Mesenchymal stem cell (in vitro differentiated cells and primary cell): ENCODE measurements at regions not wholly inside any gene's neighbourhood (a gene's known extent, or its start where the extent isn't known, plus 50 kb on each side); places are given as distances from the start of the nearest gene placed in this dataset.

ENCODE experiments used
- DNase-seq: peaks from one replicate; pipeline ENCODE4 v3.0.0-alpha.2; 2013
- H2AFZ ChIP-seq: one replicate; pipeline ENCODE4 v1.6.1; 2013; ENCODE audit warnings: low read depth, mild to moderate bottlenecking, control low read depth, inconsistent platforms, low read length, moderate library complexity
- H2AK5ac ChIP-seq: 2 replicates; pipeline ENCODE4 v1.6.1; 2013; ENCODE audit warnings: low read length, moderate library complexity, mild to moderate bottlenecking, inconsistent platforms; ENCODE audit not compliant: severe bottlenecking
- H2BK120ac ChIP-seq: one replicate; pipeline ENCODE4 v1.6.1; 2013; ENCODE audit warnings: low read depth, mild to moderate bottlenecking, inconsistent platforms, low read length, moderate library complexity
- H2BK12ac ChIP-seq, 2 experiments: one replicate each; pipeline ENCODE4 v1.6.1; 2013; ENCODE audit warnings: inconsistent platforms in 2 of 2, low read length in 2 of 2, mild to moderate bottlenecking in 2 of 2, moderate library complexity in 2 of 2, control low read depth in 1 of 2
- H2BK15ac ChIP-seq: one replicate; pipeline ENCODE4 v1.6.1; 2013; ENCODE audit warnings: mild to moderate bottlenecking, low read depth, inconsistent platforms; ENCODE audit not compliant: poor library complexity, severe bottlenecking
- H2BK5ac ChIP-seq: 2 replicates; pipeline ENCODE4 v1.6.1; 2013; ENCODE audit warnings: low read depth, mild to moderate bottlenecking, low read length, control low read depth, inconsistent platforms; ENCODE audit not compliant: poor library complexity, severe bottlenecking
- H3K14ac ChIP-seq, 2 experiments: one replicate each; pipeline ENCODE4 v1.6.1; 2013; ENCODE audit warnings: inconsistent platforms in 2 of 2, low read length in 2 of 2, control low read depth in 1 of 2, mild to moderate bottlenecking in 1 of 2, moderate library complexity in 1 of 2
- H3K18ac ChIP-seq, 2 experiments: one replicate each; pipeline ENCODE4 v1.6.1; 2013; ENCODE audit warnings: inconsistent platforms in 2 of 2, low read length in 2 of 2, control low read depth in 1 of 2, low read depth in 1 of 2, mild to moderate bottlenecking in 1 of 2
- H3K23ac ChIP-seq, 2 experiments: one replicate each; pipeline ENCODE4 v1.6.1; 2013; ENCODE audit warnings: inconsistent platforms in 2 of 2, low read length in 2 of 2, mild to moderate bottlenecking in 2 of 2, moderate library complexity in 2 of 2, control low read depth in 1 of 2
- H3K27ac ChIP-seq: 2 replicates; pipeline ENCODE4 v1.5.1; 2013; ENCODE audit warnings: mild to moderate bottlenecking, moderate library complexity, low read length, control low read depth, inconsistent platforms; ENCODE audit not compliant: poor library complexity, severe bottlenecking
- H3K27me3 ChIP-seq, 2 experiments: 2 replicates each; pipeline versions ENCODE4 v1.6.1 to v1.7.0; 2013; ENCODE audit warnings: low read length in 2 of 2, mild to moderate bottlenecking in 2 of 2, moderate library complexity in 2 of 2, control low read depth in 1 of 2, inconsistent platforms in 1 of 2; ENCODE audit not compliant: control insufficient read depth in 1 of 2, insufficient read depth in 1 of 2
- H3K36me3 ChIP-seq, 2 experiments: 2 replicates each; pipeline versions ENCODE4 v1.6.1 to v1.7.0; 2013; ENCODE audit warnings: low read length in 2 of 2, control low read depth in 1 of 2, inconsistent platforms in 1 of 2, low read depth in 1 of 2, mild to moderate bottlenecking in 1 of 2; ENCODE audit not compliant: insufficient read depth in 2 of 2, control insufficient read depth in 1 of 2
- H3K4ac ChIP-seq, 2 experiments: one replicate each; pipeline ENCODE4 v1.6.1; 2013; ENCODE audit warnings: inconsistent platforms in 2 of 2, low read length in 2 of 2, mild to moderate bottlenecking in 2 of 2, moderate library complexity in 2 of 2, control low read depth in 1 of 2, low read depth in 1 of 2
- H3K4me1 ChIP-seq: 2 replicates; pipeline ENCODE4 v1.6.1; 2013; ENCODE audit warnings: low read depth, low read length, control low read depth; ENCODE audit not compliant: control insufficient read depth, insufficient read depth
- H3K4me2 ChIP-seq: 2 replicates; pipeline ENCODE4 v1.6.1; 2013; ENCODE audit warnings: low read length, mild to moderate bottlenecking, inconsistent platforms; ENCODE audit not compliant: poor library complexity, severe bottlenecking
- H3K4me3 ChIP-seq, 2 experiments: 2 replicates each; pipeline versions ENCODE4 v1.5.1 to v1.7.0; 2013; ENCODE audit warnings: low read length in 2 of 2, mild to moderate bottlenecking in 2 of 2, control low read depth in 1 of 2, low read depth in 1 of 2; ENCODE audit not compliant: insufficient read depth in 1 of 2
- H3K79me1 ChIP-seq: replicated peaks from 2 replicates; pipeline ENCODE4 v1.6.1; 2013; ENCODE audit warnings: mild to moderate bottlenecking, control low read depth, low read length, inconsistent platforms; ENCODE audit not compliant: poor library complexity, severe bottlenecking
- H3K9ac ChIP-seq: 2 replicates; pipeline ENCODE4 v1.7.0; 2013; ENCODE audit warnings: mild to moderate bottlenecking, low read length, moderate library complexity
- H3K9me3 ChIP-seq: 2 replicates; pipeline ENCODE4 v1.7.0; 2013; ENCODE audit warnings: mild to moderate bottlenecking, low read length; ENCODE audit not compliant: control insufficient read depth
- H4K8ac ChIP-seq: one replicate; pipeline ENCODE4 v1.6.1; 2013; ENCODE audit warnings: inconsistent platforms, mild to moderate bottlenecking, low read length, moderate library complexity
- H4K91ac ChIP-seq: one replicate; pipeline ENCODE4 v1.6.1; 2013; ENCODE audit warnings: mild to moderate bottlenecking, low read length, inconsistent platforms
- WGBS: methylation state at CpG from one replicate; pipeline ENCODE4 v1.1.7; 2013; ENCODE audit warnings: mixed read lengths; 5-methylcytosine and 5-hydroxymethylcytosine counted together

- H3K4me3 ChIP-seq: no peak overlapping the region
- no peak overlapping the region for H3K9ac ChIP-seq
- no peak overlapping the region for H2BK12ac ChIP-seq
- H2BK15ac ChIP-seq: no peak overlapping the region
- H3K14ac ChIP-seq: no peak overlapping the region
- H3K36me3 ChIP-seq: no peaks in the 10 kb centered on the region
- peaks cover 5% of the 10 kb centered on the region for H3K4me1 ChIP-seq
- H4K8ac ChIP-seq: no peak overlapping the region
- WGBS: 87% methylated on average over 2 of the region's 2 CpGs
- H3K27me3 ChIP-seq: no peaks in the 10 kb centered on the region
- H3K4me2 ChIP-seq: no peak overlapping the region
- no peaks in the 10 kb centered on the region for H3K79me1 ChIP-seq
- no peak overlapping the region for H2AFZ ChIP-seq
- H2BK5ac ChIP-seq: no peak overlapping the region
- no peaks in the 10 kb centered on the region for H3K9me3 ChIP-seq
- no peak overlapping the region for H3K4ac ChIP-seq
- H2BK120ac ChIP-seq: no peak overlapping the region
- H3K23ac ChIP-seq: no peak overlapping the region
- H4K91ac ChIP-seq: no peak overlapping the region
- H2AK5ac ChIP-seq: no peak overlapping the region
- no peak overlapping the region for H3K18ac ChIP-seq
- DNase-seq: no peak
- no peak overlapping the region for H3K27ac ChIP-seq
These were observed 239.7 kb upstream of the KCNK2 start for GRCh38 chr1:214842856-214843255.

GRCh38 chr1:214843281-214843680 lies 239.3 kb upstream of the KCNK2 start:
- H4K8ac ChIP-seq: no peak overlapping the region

GRCh38 chr1:214844319-214844718 lies 238.2 kb upstream of the KCNK2 start:
- 81% methylated on average over 3 of the region's 4 CpGs for WGBS
- H3K79me1 ChIP-seq: no peaks in the 10 kb centered on the region
- H2BK12ac ChIP-seq: no peak overlapping the region
- H2BK5ac ChIP-seq: no peak overlapping the region
- no peak overlapping the region for H3K23ac ChIP-seq
- H3K27ac ChIP-seq: no peak overlapping the region
- H2AFZ ChIP-seq: no peak overlapping the region
- H3K27me3 ChIP-seq: no peaks in the 10 kb centered on the region
- no peak overlapping the region for H2BK15ac ChIP-seq
- no peak for DNase-seq
- H3K14ac ChIP-seq: no peak overlapping the region
- no peaks in the 10 kb centered on the region for H3K9me3 ChIP-seq
- H3K4me2 ChIP-seq: no peak overlapping the region
- no peak overlapping the region for H2AK5ac ChIP-seq
- peaks cover 2% of the 10 kb centered on the region for H3K4me1 ChIP-seq
- H4K91ac ChIP-seq: no peak overlapping the region
- H3K18ac ChIP-seq: no peak overlapping the region
- no peak overlapping the region for H3K9ac ChIP-seq
- H2BK120ac ChIP-seq: no peak overlapping the region
- H3K4me3 ChIP-seq: no peak overlapping the region
- H4K8ac ChIP-seq: no peak overlapping the region
- H3K36me3 ChIP-seq: no peaks in the 10 kb centered on the region
- no peak overlapping the region for H3K4ac ChIP-seq

More at GRCh38 chr1:214843281-214843680, 239.3 kb upstream of the KCNK2 start:
- Histone ChIP-seq H3K4me1 (peaks cover 5% of the 10 kb centered on the region), H3K79me1 (no peaks in the 10 kb centered on the region), H2BK15ac (no peak overlapping the region), H3K27me3 (no peaks in the 10 kb centered on the region), H3K9me3 (no peaks in the 10 kb centered on the region), H3K4me2 (no peak overlapping the region), H3K18ac (no peak overlapping the region), H3K36me3 (no peaks in the 10 kb centered on the region), H3K9ac (no peak overlapping the region), H3K4me3 (no peak overlapping the region), H2AFZ (no peak overlapping the region), H2AK5ac (no peak overlapping the region), H3K23ac (no peak overlapping the region), H3K27ac (no peak overlapping the region), H3K4ac (no peak overlapping the region), H4K91ac (no peak overlapping the region), H2BK5ac (no peak overlapping the region), H2BK12ac (no peak overlapping the region), H3K14ac (no peak overlapping the region), H2BK120ac (no peak overlapping the region)
- no peak for DNase-seq

- Histone ChIP-seq H2BK15ac (no peak overlapping the region), H4K91ac (no peak overlapping the region), H2AFZ (no peak overlapping the region), H3K9ac (no peak overlapping the region), H3K27me3 (no peaks in the 10 kb centered on the region), H3K14ac (no peak overlapping the region), H3K23ac (no peak overlapping the region), H3K4me2 (no peak overlapping the region), H3K4me1 (peaks cover 2% of the 10 kb centered on the region), H4K8ac (no peak overlapping the region), H3K4ac (no peak overlapping the region), H2BK12ac (no peak overlapping the region), H3K18ac (no peak overlapping the region), H3K36me3 (no peaks in the 10 kb centered on the region), H2AK5ac (no peak overlapping the region), H2BK120ac (no peak overlapping the region), H2BK5ac (no peak overlapping the region), H3K9me3 (peaks cover 11% of the 10 kb centered on the region), H3K4me3 (no peak overlapping the region), H3K27ac (no peak overlapping the region), H3K79me1 (no peaks in the 10 kb centered on the region)
- no peak for DNase-seq
- WGBS: 93% methylated on average over 2 of the region's 5 CpGs
These were observed 236.3 kb upstream of the KCNK2 start for GRCh38 chr1:214846276-214846675.
